Testis (tissue), 2 donors: ENCODE measurements at regions not wholly inside any gene's neighbourhood (a gene's known extent, or its start where the extent isn't known, plus 50 kb on each side); places are given as distances from the start of the nearest gene placed in this dataset.
A peak's percentile ranks its signal among the peaks of the same experiment; 100 is the strongest.
"Not testable (repeated sequence)": the region's sequence is repeated elsewhere in the genome, so short reads cannot be mapped to it uniquely, and the experiment has no call there.

Experiments
- DNase-seq: peaks from one replicate; pipeline ENCODE4 v3.0.0-alpha.2; 2019
- H3K27ac ChIP-seq, 2 donors: fragments of 200-600 bp; sonication (generic); one replicate each; pipeline ENCODE4 v1.5.1; 2019
- H3K27me3 ChIP-seq: fragments of 200-600 bp; sonication (generic); one replicate; pipeline ENCODE4 v1.5.1; 2019
- H3K36me3 ChIP-seq: fragments of 200-600 bp; sonication (generic); one replicate; pipeline ENCODE4 v1.5.1; 2017; ENCODE audit warnings: low read depth; ENCODE audit errors: missing control alignments
- H3K4me1 ChIP-seq: fragments of 200-600 bp; sonication (generic); one replicate; pipeline ENCODE4 v1.5.1; 2019
- H3K4me3 ChIP-seq, 2 donors: fragments of 200-600 bp; sonication (generic); one replicate each; pipeline ENCODE4 v1.5.1; 2017 to 2019
- H3K9me3 ChIP-seq: fragments of 200-600 bp; sonication (generic); one replicate; pipeline ENCODE4 v1.5.1; 2017
- CTCF ChIP-seq, 3 experiments: fragments of 450-650 bp in 2 of 3; fragments of 200-600 bp in 1 of 3; sonication (generic) in 1 of 3; IDR thresholded peaks; one replicate each; pipeline ENCODE4 v1.5.1; 2016 to 2019; ENCODE audit warnings: antibody characterized with exemption in 3 of 3, mild to moderate bottlenecking in 2 of 3, moderate library complexity in 1 of 3
- POLR2A ChIP-seq: fragments of 450-650 bp; IDR thresholded peaks from one replicate; pipeline ENCODE4 v1.6.1; 2017; ENCODE audit warnings: antibody characterized with exemption, mild to moderate bottlenecking, moderate library complexity
- WGBS, 2 donors: methylation state at CpG; one replicate each; pipeline ENCODE4 v1.1.5; 2018; 5-methylcytosine and 5-hydroxymethylcytosine counted together
- intact Hi-C: fragments of 100-400 bp; cut with DNase I; formaldehyde crosslinking; loops from one replicate; pipeline ENCODE4 v1.15.1; 2023; ENCODE audit warnings: low total_unique reads

GRCh38 chr2:215861607-215862350, 151.6 kb downstream of the MREG start:
- DNase-seq, result no peak
- 76 to 83% methylated on average over 5 of the region's 5 CpGs for WGBS, 2 donors
- no peaks in the 10 kb centered on the region for H3K27me3 ChIP-seq

GRCh38 chr2:215856080-215856479, 157.3 kb downstream of the MREG start:
- Histone ChIP-seq H3K27ac (no peak overlapping the region), H3K36me3 (no peaks in the 10 kb centered on the region), H3K9me3 (no peaks in the 10 kb centered on the region), H3K4me3 (no peak overlapping the region), H3K27me3 (no peaks in the 10 kb centered on the region), H3K4me1 (peaks cover 8% of the 10 kb centered on the region)
- no peak for TF ChIP-seq CTCF (IDR thresholded peaks at IDR 0.05)
- no peak for TF ChIP-seq POLR2A
- 58 to 66% methylated on average over 2 of the region's 2 CpGs for WGBS, 2 donors
- DNase-seq, result no peak
- intact Hi-C loops, result no loop called here

More at GRCh38 chr2:215861607-215862350, 151.6 kb downstream of the MREG start:
- no peaks in the 10 kb centered on the region for H3K9me3 ChIP-seq
- H3K4me1 ChIP-seq, result peaks cover 13% of the 10 kb centered on the region
- H3K36me3 ChIP-seq, result no peaks in the 10 kb centered on the region
- TF ChIP-seq POLR2A (no peak), CTCF (IDR thresholded peaks at IDR 0.05) (no peak)
- peak overlapping the region; percentile 59 to 84 for H3K27ac ChIP-seq
- intact Hi-C loops, result no loop called here
- H3K4me3 ChIP-seq, result no peak overlapping the region

GRCh38 chr2:215855308-215855707, 158.0 kb downstream of the MREG start:
- H3K27me3 ChIP-seq, H3K4me3 ChIP-seq, H3K9me3 ChIP-seq, intact Hi-C loops, H3K4me1 ChIP-seq, H3K27ac ChIP-seq, H3K36me3 ChIP-seq, DNase-seq: not testable (repeated sequence)
- 89 to 97% methylated on average over 1 of the region's 1 CpG for WGBS, 2 donors

GRCh38 chr2:215854008-215854407, 159.3 kb downstream of the MREG start:
- Histone ChIP-seq H3K27ac (no peak overlapping the region), H3K4me3 (no peak overlapping the region), H3K9me3 (no peaks in the 10 kb centered on the region), H3K27me3 (no peaks in the 10 kb centered on the region), H3K4me1 (peaks cover 9% of the 10 kb centered on the region), H3K36me3 (no peaks in the 10 kb centered on the region)
- 92 to 94% methylated on average over 2 of the region's 2 CpGs for WGBS, 2 donors
- DNase-seq, result no peak
- intact Hi-C loops, result no loop called here
- TF ChIP-seq CTCF (IDR thresholded peaks at IDR 0.05) (no peak), POLR2A (no peak)

GRCh38 chr2:215851696-215852095, 161.7 kb downstream of the MREG start:
- no peaks in the 10 kb centered on the region for H3K27me3 ChIP-seq
- H3K36me3 ChIP-seq, result no peaks in the 10 kb centered on the region
- H3K9me3 ChIP-seq, result no peaks in the 10 kb centered on the region
- DNase-seq, result no peak
- no peak overlapping the region for H3K27ac ChIP-seq
- TF ChIP-seq CTCF (IDR thresholded peaks at IDR 0.05), result no peak
- no peak for TF ChIP-seq POLR2A
- peaks cover 9% of the 10 kb centered on the region for H3K4me1 ChIP-seq
- intact Hi-C loops, result no loop called here
- H3K4me3 ChIP-seq, result no peak overlapping the region
